B cell (primary cell): ENCODE measurements at regions not wholly inside any gene's neighbourhood (a gene's known extent, or its start where the extent isn't known, plus 50 kb on each side); places are given as distances from the start of the nearest gene placed in this dataset.

Experiments used
- EZH2 ChIP-seq: IDR thresholded peaks from 2 replicates; pipeline ENCODE4 v1.6.1; 2012; ENCODE audit warnings: borderline replicate concordance, low read depth, mild to moderate bottlenecking, moderate library complexity, low read length; ENCODE audit not compliant: insufficient read depth, poor library complexity, severe bottlenecking
- TF ChIP-seq, protein P1 (sequence below): fragments of 200-600 bp; IDR thresholded peaks from one replicate; pipeline ENCODE4 v1.8.0; 2022; ENCODE audit warnings: antibody characterized with exemption, mild to moderate bottlenecking

DNA sequence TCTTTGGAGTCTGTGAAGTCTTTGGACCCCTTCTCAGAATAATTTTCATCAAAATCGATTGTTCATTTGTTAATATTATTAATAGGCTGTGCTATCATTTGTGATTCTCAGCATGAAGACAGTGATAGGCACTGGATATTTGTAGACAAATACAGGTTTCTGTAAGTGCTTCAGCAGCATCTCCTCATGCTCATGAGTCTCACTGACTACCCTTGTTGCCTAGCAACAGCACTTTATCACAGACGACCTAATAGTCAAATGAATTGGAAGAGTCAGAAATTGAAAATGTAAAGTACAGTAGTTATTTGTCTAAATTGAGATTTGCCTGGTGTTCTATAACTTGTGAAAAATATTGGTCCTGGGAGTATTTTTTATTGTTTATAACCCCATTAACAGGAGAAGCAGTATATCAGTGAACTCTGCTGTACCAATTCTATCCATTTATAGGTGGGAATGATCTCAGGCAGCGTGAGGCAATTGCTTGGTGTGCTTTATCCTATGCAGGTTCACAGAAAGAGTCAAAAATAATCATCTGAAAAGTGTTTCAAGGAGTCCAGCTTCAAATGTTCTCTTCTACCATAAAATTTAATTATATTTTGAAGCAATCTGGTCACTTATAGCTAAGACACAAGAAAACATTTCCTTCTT lies 684.6 kb downstream of the RFPL4B start:
- TF ChIP-seq, protein P1, sequence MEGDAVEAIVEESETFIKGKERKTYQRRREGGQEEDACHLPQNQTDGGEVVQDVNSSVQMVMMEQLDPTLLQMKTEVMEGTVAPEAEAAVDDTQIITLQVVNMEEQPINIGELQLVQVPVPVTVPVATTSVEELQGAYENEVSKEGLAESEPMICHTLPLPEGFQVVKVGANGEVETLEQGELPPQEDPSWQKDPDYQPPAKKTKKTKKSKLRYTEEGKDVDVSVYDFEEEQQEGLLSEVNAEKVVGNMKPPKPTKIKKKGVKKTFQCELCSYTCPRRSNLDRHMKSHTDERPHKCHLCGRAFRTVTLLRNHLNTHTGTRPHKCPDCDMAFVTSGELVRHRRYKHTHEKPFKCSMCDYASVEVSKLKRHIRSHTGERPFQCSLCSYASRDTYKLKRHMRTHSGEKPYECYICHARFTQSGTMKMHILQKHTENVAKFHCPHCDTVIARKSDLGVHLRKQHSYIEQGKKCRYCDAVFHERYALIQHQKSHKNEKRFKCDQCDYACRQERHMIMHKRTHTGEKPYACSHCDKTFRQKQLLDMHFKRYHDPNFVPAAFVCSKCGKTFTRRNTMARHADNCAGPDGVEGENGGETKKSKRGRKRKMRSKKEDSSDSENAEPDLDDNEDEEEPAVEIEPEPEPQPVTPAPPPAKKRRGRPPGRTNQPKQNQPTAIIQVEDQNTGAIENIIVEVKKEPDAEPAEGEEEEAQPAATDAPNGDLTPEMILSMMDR = no peak
- no peak for TF ChIP-seq EZH2
